ENCODE measurements at regions not wholly inside any gene's neighbourhood (a gene's known extent, or its start where the extent isn't known, plus 50 kb on each side); places are given as distances from the start of the nearest gene placed in this dataset.

DNA sequence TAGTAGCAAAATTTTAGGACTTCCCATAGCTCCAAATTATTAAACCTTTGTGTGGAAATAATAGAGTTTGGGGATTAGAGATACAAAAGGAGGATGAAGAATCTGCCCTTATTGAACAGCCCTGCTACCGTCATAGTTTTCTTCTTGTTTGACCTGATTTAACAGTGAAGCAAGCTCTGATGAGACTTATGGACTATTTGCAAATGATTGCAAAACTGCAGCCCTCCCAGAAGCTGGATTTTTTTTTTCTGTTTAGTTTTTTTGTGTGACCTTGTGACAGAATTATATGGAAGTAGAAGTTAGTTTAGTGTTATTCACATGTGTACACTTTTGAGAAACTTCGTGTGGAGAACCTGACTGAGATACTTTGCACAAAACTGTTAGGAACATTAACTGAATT, 267.8 kb downstream of the KCNRG start:
- no peak for TF ChIP-seq EZH2 (IDR thresholded peaks at IDR 0.05; ENCODE audit: insufficient read depth, poor library complexity, severe bottlenecking)
- no peak for TF ChIP-seq EZH2phosphoT487 (IDR thresholded peaks at IDR 0.05; ENCODE audit: insufficient read depth, low read depth)

Measured in GM23248 (cell line).